HG03095 (cell line): ENCODE measurements at regions not wholly inside any gene's neighbourhood (a gene's known extent, or its start where the extent isn't known, plus 50 kb on each side); places are given as distances from the start of the nearest gene placed in this dataset.

Source experiments
- ATAC-seq: cut with Tn5 transposase; IDR thresholded peaks from one replicate; pipeline ENCODE4 v1.9.1; 2021; ENCODE audit warnings: moderate library complexity; ENCODE audit not compliant: unreplicated experiment

DNA sequence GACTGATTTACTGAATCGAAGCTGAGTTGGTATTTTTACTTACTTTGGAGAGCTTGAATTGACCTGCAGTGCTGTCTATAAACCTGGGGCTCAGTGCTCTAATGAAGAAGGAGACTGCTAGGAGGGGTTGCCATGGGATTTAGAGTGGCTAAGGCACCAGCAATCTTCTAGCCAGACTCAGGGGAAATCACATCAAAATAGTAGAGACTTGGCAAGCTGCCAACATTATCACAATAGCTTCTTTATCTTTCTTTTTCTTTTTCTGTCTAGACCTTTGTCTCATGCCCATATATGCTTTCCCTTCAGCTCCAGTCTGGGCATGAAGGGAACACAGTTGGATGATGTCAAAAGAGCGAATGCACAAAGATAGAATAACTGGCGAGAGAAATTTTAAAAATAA is 301.1 kb upstream of the DPYD start:
- ATAC-seq, result no peak

- no peak for ATAC-seq
Measured at GRCh38 chr1:98217601-98218000, 296.8 kb upstream of the DPYD start.

GRCh38 chr1:98216304-98216703 is 295.5 kb upstream of the DPYD start:
- no peak for ATAC-seq

GRCh38 chr1:98211271-98211845 is 290.5 kb upstream of the DPYD start:
- ATAC-seq, result no peak

- no peak for ATAC-seq
Measured at GRCh38 chr1:98210563-98210962, 289.7 kb upstream of the DPYD start.

DNA sequence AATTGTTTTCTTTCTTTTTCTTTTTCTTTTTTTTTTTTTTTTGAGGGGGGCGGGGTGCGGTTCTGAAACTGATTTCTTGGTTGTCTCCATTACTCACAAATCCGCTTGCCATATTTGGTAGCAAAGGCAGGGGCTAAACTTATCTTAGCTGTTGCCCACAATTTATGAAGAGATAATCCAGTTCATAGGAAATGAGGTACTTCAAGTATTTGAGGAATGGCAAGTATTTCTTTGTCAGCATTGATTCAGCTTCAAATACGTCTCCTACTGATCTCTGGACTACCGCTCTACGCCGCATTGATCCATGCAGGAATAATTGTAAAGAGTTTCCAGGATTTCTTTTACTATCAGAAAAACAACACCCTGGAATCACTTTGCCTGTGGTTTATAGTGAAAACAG is 289.2 kb upstream of the DPYD start:
- no peak for ATAC-seq

DNA sequence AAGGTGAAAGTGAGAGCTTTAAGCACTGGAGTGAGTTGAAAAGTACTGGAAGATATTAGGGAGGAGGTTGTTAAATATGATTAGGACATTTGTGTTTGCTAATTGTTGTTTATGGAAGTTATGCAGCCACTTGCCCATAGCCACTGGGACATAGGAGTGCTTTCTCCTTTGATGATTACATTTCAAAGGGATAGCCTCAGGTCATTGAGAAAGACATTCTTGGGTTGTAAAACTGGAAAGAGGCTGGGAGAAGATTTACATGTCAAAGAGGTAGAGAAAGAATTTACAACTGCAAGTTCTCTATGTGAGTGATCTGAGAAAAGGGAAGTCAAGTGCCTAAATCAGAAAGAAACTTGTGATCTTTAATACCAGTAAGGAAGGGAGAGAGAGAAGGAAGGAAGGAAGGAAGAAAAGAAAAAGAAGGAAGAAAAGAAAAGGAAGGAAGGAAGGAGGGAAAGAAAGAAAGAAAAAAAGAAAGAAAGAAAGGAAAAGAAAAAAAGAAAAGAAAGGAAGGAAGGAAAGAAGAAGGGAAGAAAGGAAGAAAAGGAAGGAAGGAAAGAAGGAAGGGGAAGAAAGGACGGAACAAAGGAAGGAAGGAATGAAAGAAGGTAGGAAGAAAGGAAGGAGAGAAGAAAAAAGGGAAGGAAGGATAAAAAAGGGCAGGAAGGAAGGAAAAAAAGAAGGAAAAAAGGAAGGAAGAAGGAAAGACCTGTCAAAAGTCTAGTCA is 284.6 kb upstream of the DPYD start:
- ATAC-seq, result no peak

GRCh38 chr1:98203466-98203865 is 282.6 kb upstream of the DPYD start:
- no peak for ATAC-seq

- no peak for ATAC-seq
Measured at GRCh38 chr1:98201666-98202081, 280.8 kb upstream of the DPYD start.

DNA sequence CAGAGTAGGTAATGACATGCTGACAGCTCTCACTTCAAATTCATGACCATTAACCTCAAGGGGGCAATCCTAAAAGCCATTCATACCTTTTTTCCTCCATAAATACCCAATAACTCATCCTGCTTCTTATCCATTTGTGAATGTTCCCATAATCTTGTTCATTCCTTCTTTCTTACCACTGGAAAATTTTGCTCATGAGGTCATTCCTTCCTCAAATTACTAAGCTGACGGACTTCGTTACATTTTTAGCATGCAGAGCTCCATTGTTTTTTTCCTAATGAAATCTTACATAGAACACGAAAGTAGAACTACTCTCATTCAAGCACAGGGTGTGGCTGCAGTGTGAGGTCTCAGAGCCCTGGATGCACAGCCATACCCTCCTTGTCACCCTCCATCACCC is 276.5 kb upstream of the DPYD start:
- ATAC-seq, result no peak

DNA sequence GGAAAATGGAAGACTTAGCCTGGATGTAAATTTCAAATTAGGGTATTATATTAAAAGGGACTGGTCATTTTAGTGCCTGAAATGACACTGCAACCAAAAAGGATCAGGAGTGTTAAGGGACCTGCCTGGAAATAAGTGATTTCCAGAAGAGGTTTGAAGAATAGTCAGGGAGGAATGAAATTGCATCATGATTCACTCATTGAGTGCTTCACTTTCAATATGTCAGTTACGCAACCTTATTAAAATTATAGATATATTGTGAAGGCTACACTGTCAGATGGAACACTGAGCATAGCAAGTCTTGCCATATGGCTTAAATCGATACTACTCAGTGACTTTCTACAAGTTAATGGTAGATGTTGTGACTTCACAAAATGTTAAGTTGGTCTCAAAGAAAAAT is 275.2 kb upstream of the DPYD start:
- no peak for ATAC-seq

- no peak for ATAC-seq
Measured at GRCh38 chr1:98188774-98189173, 267.9 kb upstream of the DPYD start.

DNA sequence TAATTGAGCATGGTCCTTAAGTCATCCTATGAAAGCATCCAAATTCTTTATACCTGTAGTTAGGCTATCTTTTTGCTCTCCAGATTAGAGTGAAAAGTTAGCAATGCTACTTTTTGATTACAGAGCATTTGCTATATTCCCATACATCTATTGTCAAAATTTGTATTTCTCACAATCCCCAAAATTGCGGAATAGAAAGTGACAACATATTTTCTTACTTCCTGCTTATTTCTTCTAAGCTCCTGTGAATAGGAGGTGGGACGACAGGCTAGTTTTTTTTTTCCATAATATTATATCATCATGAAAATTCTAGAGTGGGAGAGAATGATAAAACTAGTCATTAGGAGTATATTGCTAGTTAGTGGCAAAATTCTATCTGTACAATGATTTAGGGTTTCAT is 264.0 kb upstream of the DPYD start:
- no peak for ATAC-seq

DNA sequence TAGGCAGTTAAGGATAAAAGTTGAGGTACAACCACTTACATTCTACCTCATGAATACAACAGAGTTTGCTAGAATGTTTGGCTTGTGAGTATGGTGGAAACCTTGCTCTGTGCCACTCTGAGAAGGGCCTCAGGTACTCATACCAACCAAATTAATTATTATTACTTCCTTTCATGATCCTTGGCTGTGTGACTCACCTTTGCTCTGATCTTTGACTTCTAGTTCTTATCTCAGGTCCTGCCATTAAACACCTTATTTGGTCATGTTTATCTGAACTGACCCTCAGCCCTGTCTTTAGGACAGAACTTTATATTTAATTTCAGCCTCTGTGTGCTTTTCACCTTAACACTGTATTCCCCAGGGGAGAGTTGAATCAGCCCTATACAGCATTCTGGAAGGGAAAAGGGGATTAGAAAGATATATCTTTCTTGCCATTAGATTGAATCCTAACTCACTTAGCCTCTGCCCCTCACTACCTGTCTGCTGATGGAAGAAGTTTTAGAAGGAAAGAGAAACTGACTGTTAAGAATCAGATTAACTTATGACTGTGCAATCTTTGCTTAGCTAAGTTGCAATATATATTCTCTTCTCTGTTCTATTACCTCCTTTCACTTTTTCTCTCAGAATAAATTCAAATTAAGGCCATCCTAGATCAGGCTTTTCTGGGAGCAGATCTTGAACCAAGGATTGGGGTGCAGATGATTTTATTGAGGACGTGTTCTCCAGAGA is 260.4 kb upstream of the DPYD start:
- no peak for ATAC-seq

GRCh38 chr1:98179151-98179773 is 258.4 kb upstream of the DPYD start:
- ATAC-seq, result no peak

DNA sequence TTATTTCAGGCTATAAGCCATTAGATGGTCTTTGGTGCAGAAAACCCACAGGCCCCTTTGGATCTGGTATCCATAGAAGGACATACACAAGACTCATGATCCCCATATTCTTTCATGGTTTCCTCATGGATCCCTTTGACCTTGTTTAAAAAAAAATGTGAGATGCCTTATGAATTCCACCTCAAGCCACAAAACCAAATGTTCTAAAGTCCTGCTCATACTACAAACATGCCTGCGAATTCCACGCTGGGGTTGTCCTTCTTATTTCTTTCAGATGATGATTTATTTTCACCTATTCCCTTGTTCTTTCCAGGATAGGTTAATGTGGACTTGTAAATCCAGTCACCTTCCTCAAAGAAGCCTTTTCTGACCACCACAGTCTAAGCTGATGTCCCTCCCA is 256.9 kb upstream of the DPYD start:
- no peak for ATAC-seq

- ATAC-seq, result no peak
Measured at GRCh38 chr1:98176936-98177335, 256.1 kb upstream of the DPYD start.

GRCh38 chr1:98176414-98176813 is 255.6 kb upstream of the DPYD start:
- ATAC-seq, result no peak

DNA sequence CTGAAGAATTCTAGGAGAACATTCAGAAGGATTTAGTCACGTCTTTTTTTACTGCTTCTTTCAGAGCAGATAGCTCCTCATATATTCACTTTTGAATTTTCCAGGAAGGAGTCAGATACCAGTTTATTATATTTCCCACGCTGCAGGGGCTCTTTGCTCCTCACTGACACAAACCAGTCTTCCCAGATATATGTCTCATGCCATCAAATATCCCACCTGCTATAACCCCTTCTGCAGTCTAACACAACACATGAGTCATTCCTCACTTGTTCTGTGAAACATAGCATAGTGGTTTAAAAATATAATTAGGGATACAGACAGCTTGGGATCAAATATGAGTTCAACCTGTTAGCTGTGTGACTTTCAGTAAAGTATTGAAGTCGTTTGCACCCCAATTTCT is 251.7 kb upstream of the DPYD start:
- ATAC-seq, result no peak

DNA sequence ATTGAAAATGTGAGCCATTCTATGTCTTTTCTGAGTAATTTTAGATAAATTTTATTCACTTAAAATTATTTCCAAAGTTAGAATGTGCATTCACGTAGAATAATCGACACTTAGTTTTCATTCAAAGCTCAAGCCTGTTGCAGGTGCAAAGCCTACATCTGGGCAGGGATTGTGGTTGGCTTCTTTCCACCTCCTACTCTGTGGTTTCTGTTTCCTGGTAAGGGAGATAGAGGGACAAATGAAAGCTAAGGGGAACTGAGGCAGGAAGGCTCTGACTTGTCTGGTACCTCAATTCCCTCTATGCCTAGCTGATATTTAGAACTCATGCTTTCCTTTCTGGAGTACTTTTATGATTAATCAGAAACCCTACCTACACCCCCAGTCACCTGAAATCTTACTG is 251.2 kb upstream of the DPYD start:
- ATAC-seq, result no peak

- no peak for ATAC-seq
Measured at GRCh38 chr1:98164509-98164908, 243.7 kb upstream of the DPYD start.
